ENCODE measurements at regions not wholly inside any gene's neighbourhood (a gene's known extent, or its start where the extent isn't known, plus 50 kb on each side); places are given as distances from the start of the nearest gene placed in this dataset.

GRCh38 chr6:138640028-138640427 lies 133.5 kb upstream of the CCDC28A start:
- 95% methylated on average over 2 of the region's 2 CpGs for WGBS
- ATAC-seq (no peak), DNase-seq (no peak)
- Histone ChIP-seq H3K9me3 (ENCODE audit: control insufficient read depth, low read length) (no peaks in the 10 kb centered on the region), H3K27ac (ENCODE audit: low read length) (no peak overlapping the region), H3K4me1 (ENCODE audit: control insufficient read depth, insufficient read depth, low read length) (no peaks in the 10 kb centered on the region), H3K4me3 (ENCODE audit: low read length) (no peak overlapping the region), H3K27me3 (ENCODE audit: control insufficient read depth, insufficient read depth) (no peaks in the 10 kb centered on the region)
- intact Hi-C loops (cut with DNase I) = no loop called here

DNA sequence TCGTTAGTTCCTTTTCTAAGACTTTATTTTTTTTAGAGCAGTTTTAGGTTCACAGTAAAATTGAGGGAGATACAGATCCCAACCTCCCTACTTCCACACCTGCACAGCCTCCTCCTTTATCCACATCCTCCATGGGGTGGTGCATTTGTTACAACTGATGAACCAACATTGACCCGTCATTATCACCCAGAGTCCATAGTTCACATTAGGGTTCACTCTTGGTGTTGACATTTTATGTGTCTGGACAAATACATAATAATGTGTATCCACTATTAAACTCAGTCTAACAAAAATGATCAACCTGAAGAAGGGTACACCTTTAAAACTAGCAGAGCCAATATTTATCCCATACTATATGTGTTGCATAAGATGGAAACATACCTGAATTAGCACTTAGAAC lies 130.4 kb upstream of the CCDC28A start:
- Histone ChIP-seq H3K4me3 (ENCODE audit: low read length) (no peak overlapping the region), H3K27me3 (ENCODE audit: control insufficient read depth, insufficient read depth) (no peaks in the 10 kb centered on the region), H3K27ac (ENCODE audit: low read length) (no peak overlapping the region), H3K4me1 (ENCODE audit: control insufficient read depth, insufficient read depth, low read length) (no peaks in the 10 kb centered on the region), H3K9me3 (ENCODE audit: control insufficient read depth, low read length) (no peaks in the 10 kb centered on the region)
- DNase-seq = no peak
- intact Hi-C loops (cut with DNase I) = no loop called here
- ATAC-seq = no peak
- 97% methylated on average over 2 of the region's 2 CpGs for WGBS

DNA sequence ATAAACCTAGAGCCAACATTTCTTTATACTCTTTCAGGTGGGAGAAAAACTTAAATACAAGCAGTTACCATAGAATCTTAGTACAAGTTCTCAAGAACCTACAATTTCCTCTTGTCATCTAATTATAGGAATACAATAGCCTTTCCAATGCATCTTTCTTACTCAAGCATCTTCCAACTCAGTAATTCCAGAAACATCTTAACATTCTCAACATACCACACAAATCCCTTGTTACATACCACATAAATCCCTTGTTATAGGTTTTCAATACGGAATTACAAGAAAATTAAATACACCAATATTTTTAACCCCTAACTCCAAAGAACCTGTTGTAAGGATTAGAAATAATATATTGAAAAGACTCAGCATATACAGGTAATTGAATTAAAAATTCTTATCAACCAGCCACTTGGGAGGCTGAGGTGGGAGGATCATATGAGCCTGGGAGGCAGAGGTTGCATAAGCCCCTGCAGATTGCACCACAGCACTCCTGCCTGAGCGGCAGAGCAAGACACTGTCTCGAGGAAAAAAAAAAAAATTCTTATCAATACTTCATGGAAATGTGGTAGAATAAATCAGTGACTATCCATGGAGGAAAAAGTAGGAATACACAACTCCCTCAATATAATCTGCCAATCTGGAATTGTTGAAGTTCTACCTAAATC lies 127.5 kb upstream of the CCDC28A start:
- H3K9me3 ChIP-seq (ENCODE audit: control insufficient read depth, low read length) = no peaks in the 10 kb centered on the region
- intact Hi-C loops (cut with DNase I) = no loop called here
- H3K27ac ChIP-seq (ENCODE audit: low read length) = no peak overlapping the region
- H3K4me3 ChIP-seq (ENCODE audit: low read length) = no peak overlapping the region
- WGBS = 89% methylated on average over 3 of the region's 3 CpGs
- DNase-seq = no peak
- H3K27me3 ChIP-seq (ENCODE audit: control insufficient read depth, insufficient read depth) = no peaks in the 10 kb centered on the region
- no peaks in the 10 kb centered on the region for H3K4me1 ChIP-seq (ENCODE audit: control insufficient read depth, insufficient read depth, low read length)
- no peak for ATAC-seq

- Histone ChIP-seq H3K27ac (ENCODE audit: low read length) (no peak overlapping the region), H3K4me3 (ENCODE audit: low read length) (peak overlapping the region; percentile 29), H3K27me3 (ENCODE audit: control insufficient read depth, insufficient read depth) (no peaks in the 10 kb centered on the region), H3K9me3 (ENCODE audit: control insufficient read depth, low read length) (no peaks in the 10 kb centered on the region), H3K4me1 (ENCODE audit: control insufficient read depth, insufficient read depth, low read length) (no peaks in the 10 kb centered on the region)
- ATAC-seq = no peak
- intact Hi-C loops (cut with DNase I) = no loop called here
- WGBS = 41% methylated on average over 6 of the region's 6 CpGs
- no peak for DNase-seq
Measured at GRCh38 chr6:138647006-138647405, 126.6 kb upstream of the CCDC28A start.

GRCh38 chr6:138648127-138648526 lies 125.4 kb upstream of the CCDC28A start:
- ATAC-seq (no peak), DNase-seq (no peak)
- H3K27ac ChIP-seq (ENCODE audit: low read length) = no peak overlapping the region
- no peaks in the 10 kb centered on the region for H3K4me1 ChIP-seq (ENCODE audit: control insufficient read depth, insufficient read depth, low read length)
- intact Hi-C loops (cut with DNase I) = no loop called here
- no peaks in the 10 kb centered on the region for H3K27me3 ChIP-seq (ENCODE audit: control insufficient read depth, insufficient read depth)
- no peaks in the 10 kb centered on the region for H3K9me3 ChIP-seq (ENCODE audit: control insufficient read depth, low read length)
- H3K4me3 ChIP-seq (ENCODE audit: low read length) = no peak overlapping the region
- 98% methylated on average over 4 of the region's 4 CpGs for WGBS

- no peaks in the 10 kb centered on the region for H3K9me3 ChIP-seq (ENCODE audit: control insufficient read depth, low read length)
- ATAC-seq (no peak), DNase-seq (no peak)
- no peak overlapping the region for H3K4me3 ChIP-seq (ENCODE audit: low read length)
- WGBS = 96% methylated on average over 4 of the region's 4 CpGs
- H3K27ac ChIP-seq (ENCODE audit: low read length) = no peak overlapping the region
- H3K27me3 ChIP-seq (ENCODE audit: control insufficient read depth, insufficient read depth) = no peaks in the 10 kb centered on the region
- no peaks in the 10 kb centered on the region for H3K4me1 ChIP-seq (ENCODE audit: control insufficient read depth, insufficient read depth, low read length)
- intact Hi-C loops (cut with DNase I) = no loop called here
Measured at GRCh38 chr6:138651491-138651890, 122.1 kb upstream of the CCDC28A start.

- Histone ChIP-seq H3K4me3 (ENCODE audit: low read length) (no peak overlapping the region), H3K9me3 (ENCODE audit: control insufficient read depth, low read length) (no peaks in the 10 kb centered on the region), H3K27ac (ENCODE audit: low read length) (no peak overlapping the region), H3K4me1 (ENCODE audit: control insufficient read depth, insufficient read depth, low read length) (no peaks in the 10 kb centered on the region), H3K27me3 (ENCODE audit: control insufficient read depth, insufficient read depth) (no peaks in the 10 kb centered on the region)
- no peak for ATAC-seq
- 63% methylated on average over 1 of the region's 1 CpG for WGBS
- intact Hi-C loops (cut with DNase I) = no loop called here
- no peak for DNase-seq
Measured at GRCh38 chr6:138652824-138653223, 120.7 kb upstream of the CCDC28A start.

GRCh38 chr6:138653435-138653834 lies 120.1 kb upstream of the CCDC28A start:
- 79% methylated on average over 6 of the region's 6 CpGs for WGBS
- Histone ChIP-seq H3K4me3 (ENCODE audit: low read length) (no peak overlapping the region), H3K9me3 (ENCODE audit: control insufficient read depth, low read length) (no peaks in the 10 kb centered on the region), H3K27me3 (ENCODE audit: control insufficient read depth, insufficient read depth) (no peaks in the 10 kb centered on the region), H3K4me1 (ENCODE audit: control insufficient read depth, insufficient read depth, low read length) (no peaks in the 10 kb centered on the region), H3K27ac (ENCODE audit: low read length) (no peak overlapping the region)
- ATAC-seq = no peak
- intact Hi-C loops (cut with DNase I) = no loop called here
- DNase-seq = no peak

GRCh38 chr6:138654715-138655634 lies 118.6 kb upstream of the CCDC28A start:
- no peak for DNase-seq
- intact Hi-C loops (cut with DNase I) = no loop called here
- Histone ChIP-seq H3K27me3 (ENCODE audit: control insufficient read depth, insufficient read depth) (no peaks in the 10 kb centered on the region), H3K27ac (ENCODE audit: low read length) (no peak overlapping the region), H3K4me1 (ENCODE audit: control insufficient read depth, insufficient read depth, low read length) (no peaks in the 10 kb centered on the region), H3K9me3 (ENCODE audit: control insufficient read depth, low read length) (no peaks in the 10 kb centered on the region), H3K4me3 (ENCODE audit: low read length) (no peak overlapping the region)
- ATAC-seq = peak in 1 of 2 donors; percentile 55
- WGBS = 55% methylated on average over 6 of the region's 6 CpGs

- H3K4me1 ChIP-seq (ENCODE audit: control insufficient read depth, insufficient read depth, low read length) = no peaks in the 10 kb centered on the region
- 76% methylated on average over 6 of the region's 6 CpGs for WGBS
- peak in 1 of 3 donors; percentile 44 for DNase-seq
Measured at GRCh38 chr6:138655828-138656227, 117.7 kb upstream of the CCDC28A start.

DNA sequence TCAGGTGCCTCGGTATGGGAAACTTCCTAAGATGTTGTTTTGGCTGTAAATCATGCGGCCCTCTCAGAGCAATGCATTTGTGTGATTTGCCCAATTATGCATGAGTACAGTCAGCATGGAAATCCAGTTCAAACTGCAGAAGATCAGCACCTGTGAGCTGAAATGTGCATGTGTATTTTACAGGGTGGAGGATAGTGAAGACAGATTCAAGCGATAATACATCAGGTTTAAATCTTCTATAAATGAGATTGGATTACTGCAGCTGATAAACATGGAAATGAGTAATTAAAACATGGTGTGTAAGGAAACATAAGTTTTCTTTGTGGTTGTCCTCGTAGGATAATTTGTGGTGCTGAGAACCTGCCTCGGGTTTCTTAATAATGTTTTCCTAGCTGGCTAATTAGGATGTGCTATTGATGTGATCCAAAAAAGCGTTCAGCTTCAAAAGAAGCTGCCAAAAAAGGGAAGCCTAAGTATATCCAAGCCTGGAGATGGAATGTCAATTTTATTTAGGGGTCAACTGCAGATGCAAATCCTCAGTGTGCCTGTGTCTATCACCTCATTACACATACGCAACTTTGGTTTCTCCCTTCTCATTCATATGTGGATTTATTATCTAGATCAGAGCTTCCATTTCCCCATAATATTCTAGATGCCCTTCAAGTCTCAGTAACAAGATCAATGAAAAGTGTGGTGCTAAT lies 117.1 kb upstream of the CCDC28A start:
- intact Hi-C loops (cut with DNase I) = no loop called here
- H3K27ac ChIP-seq (ENCODE audit: low read length) = no peak overlapping the region

More at GRCh38 chr6:138655828-138656227, 117.7 kb upstream of the CCDC28A start:
- Histone ChIP-seq H3K27ac (ENCODE audit: low read length) (no peak overlapping the region), H3K4me3 (ENCODE audit: low read length) (no peak overlapping the region), H3K27me3 (ENCODE audit: control insufficient read depth, insufficient read depth) (no peaks in the 10 kb centered on the region), H3K9me3 (ENCODE audit: control insufficient read depth, low read length) (no peaks in the 10 kb centered on the region)
- ATAC-seq = no peak
- intact Hi-C loops (cut with DNase I) = no loop called here

More for the DNA sequence above, 117.1 kb upstream of the CCDC28A start:
- DNase-seq (no peak), ATAC-seq (no peak)
- Histone ChIP-seq H3K27me3 (ENCODE audit: control insufficient read depth, insufficient read depth) (no peaks in the 10 kb centered on the region), H3K9me3 (ENCODE audit: control insufficient read depth, low read length) (no peaks in the 10 kb centered on the region), H3K4me3 (ENCODE audit: low read length) (no peak overlapping the region), H3K4me1 (ENCODE audit: control insufficient read depth, insufficient read depth, low read length) (no peaks in the 10 kb centered on the region)
- WGBS = 82% methylated on average over 7 of the region's 7 CpGs

Measured in right cardiac atrium (tissue), 5 donors.